Heart left ventricle (tissue), 13 donors: ENCODE measurements at regions not wholly inside any gene's neighbourhood (a gene's known extent, or its start where the extent isn't known, plus 50 kb on each side); places are given as distances from the start of the nearest gene placed in this dataset.

ENCODE experiments used
- CTCF ChIP-seq, 12 donors: fragments of 200-600 bp; sonication (generic) in 4 of 12; IDR thresholded peaks; one replicate each; pipeline versions ENCODE4 v1.5.0 to v1.8.0; 2018 to 2022; ENCODE audit warnings: antibody characterized with exemption in 12 of 12, mild to moderate bottlenecking in 5 of 12
- POLR2A ChIP-seq, 2 donors: fragments of 450-650 bp; IDR thresholded peaks; one replicate each; pipeline ENCODE4 v1.6.1; 2017; ENCODE audit warnings: antibody characterized with exemption in 2 of 2, mild to moderate bottlenecking in 2 of 2, moderate library complexity in 2 of 2
- donor health status: ischemic (EF 13 %, LVEDD 7.1; RV severe dilation, severe dysfunction).
- donor health status: DM: no; HTN: yes; CAD: no.
- donor health status: DM: no; HTN: no; CAD: no.
- donor health status: ischemic (EF 25% LVEDD 6.9; RV normal size, moderate dysfunction).
- donor health status: ischemic (EF 25% LVEDD 5.7; RV mildly dilated, moderate dysfunction).
- donor health status: ischemic (EF 35%, LVEDD 5.7; RV mildly dilated, moderate dysfunction).
- donor health status: nonischemic (EF 11% LVEDD 7.7; RV severe dilation, severe dysfunction).
- donor health status: DM: yes; HTN: yes; CAD: no.
- donor health status: PGD.
- donor health status: ischemic (EF 29% LVEDD 5.4; RV normal size, mild dysfunction).
- donor health status: nonischemic (EF 23%, LVEDD 6.1; RV moderate dilation, normal function).

GRCh38 chr5:28281351-28281750, 1243.0 kb upstream of the CDH9 start:
- no peak for TF ChIP-seq CTCF (IDR thresholded peaks at IDR 0.05)
- no peak for TF ChIP-seq POLR2A (IDR thresholded peaks at IDR 0.05)
